Ovary (tissue), 3 donors: ENCODE measurements at regions not wholly inside any gene's neighbourhood (a gene's known extent, or its start where the extent isn't known, plus 50 kb on each side); places are given as distances from the start of the nearest gene placed in this dataset.

Experiments used
- EP300 ChIP-seq: sonication (generic); formaldehyde crosslinking; IDR thresholded peaks from one replicate; pipeline ENCODE4 v1.6.1; 2017; ENCODE audit warnings: antibody characterized with exemption
- POLR2A ChIP-seq: fragments of 450-650 bp; IDR thresholded peaks from one replicate; pipeline ENCODE4 v1.6.1; 2017; ENCODE audit warnings: antibody characterized with exemption, mild to moderate bottlenecking, moderate library complexity
- TF ChIP-seq, protein P1 (sequence below), 3 donors: fragments of 450-650 bp in 2 of 3; fragments of 200-600 bp in 1 of 3; IDR thresholded peaks; one replicate each; pipeline versions ENCODE4 v1.5.1 to v1.8.0; 2016 to 2022; ENCODE audit warnings: antibody characterized with exemption in 3 of 3, mild to moderate bottlenecking in 1 of 3
- donor health status: DM: no; HTN: no; CAD: no.

DNA sequence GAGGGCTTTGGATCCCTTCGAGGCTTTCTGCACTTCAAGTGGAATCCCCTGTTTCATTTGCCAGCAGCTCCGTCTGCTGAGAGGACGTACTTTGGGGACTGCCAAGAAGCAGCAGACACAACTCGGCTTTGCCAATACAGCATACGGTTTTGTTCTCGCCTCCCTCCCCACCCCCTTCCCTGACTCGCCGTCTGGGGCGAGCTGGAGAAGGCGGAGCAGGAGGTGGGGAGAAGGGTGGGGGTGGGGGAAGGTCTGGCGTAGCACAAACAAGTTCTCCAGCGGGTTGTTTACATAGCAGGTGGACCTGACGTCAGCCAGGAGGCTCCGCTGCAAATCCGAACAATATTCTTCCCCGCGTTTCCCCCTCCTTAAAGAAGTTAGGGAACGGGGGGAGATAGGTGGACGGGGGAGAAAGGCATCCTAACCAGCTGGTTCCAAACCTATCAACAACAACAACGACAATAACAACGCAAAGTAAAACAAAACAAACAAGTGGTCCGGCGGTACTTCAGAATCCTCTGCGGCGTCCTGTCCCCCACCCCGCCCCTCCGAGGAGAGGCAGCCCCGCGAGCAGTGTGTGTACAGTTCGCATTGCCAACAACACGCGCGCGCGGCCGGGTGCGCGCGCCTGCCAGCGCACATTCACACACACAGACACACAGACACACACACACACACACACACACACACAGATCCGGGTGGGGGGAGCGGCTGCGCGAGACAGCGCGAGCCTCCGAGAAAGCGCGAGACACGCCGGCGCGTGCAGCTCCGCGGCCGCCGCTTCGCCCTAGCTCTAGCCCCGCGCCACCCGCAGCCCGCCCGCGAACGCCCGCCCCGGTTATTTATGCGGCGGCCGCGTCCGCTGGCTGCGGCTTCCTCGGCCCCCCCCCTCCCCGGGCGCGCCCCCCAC lies 167.0 kb upstream of the PPP1R3A start:
- TF ChIP-seq, protein P1, sequence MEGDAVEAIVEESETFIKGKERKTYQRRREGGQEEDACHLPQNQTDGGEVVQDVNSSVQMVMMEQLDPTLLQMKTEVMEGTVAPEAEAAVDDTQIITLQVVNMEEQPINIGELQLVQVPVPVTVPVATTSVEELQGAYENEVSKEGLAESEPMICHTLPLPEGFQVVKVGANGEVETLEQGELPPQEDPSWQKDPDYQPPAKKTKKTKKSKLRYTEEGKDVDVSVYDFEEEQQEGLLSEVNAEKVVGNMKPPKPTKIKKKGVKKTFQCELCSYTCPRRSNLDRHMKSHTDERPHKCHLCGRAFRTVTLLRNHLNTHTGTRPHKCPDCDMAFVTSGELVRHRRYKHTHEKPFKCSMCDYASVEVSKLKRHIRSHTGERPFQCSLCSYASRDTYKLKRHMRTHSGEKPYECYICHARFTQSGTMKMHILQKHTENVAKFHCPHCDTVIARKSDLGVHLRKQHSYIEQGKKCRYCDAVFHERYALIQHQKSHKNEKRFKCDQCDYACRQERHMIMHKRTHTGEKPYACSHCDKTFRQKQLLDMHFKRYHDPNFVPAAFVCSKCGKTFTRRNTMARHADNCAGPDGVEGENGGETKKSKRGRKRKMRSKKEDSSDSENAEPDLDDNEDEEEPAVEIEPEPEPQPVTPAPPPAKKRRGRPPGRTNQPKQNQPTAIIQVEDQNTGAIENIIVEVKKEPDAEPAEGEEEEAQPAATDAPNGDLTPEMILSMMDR (IDR thresholded peaks at IDR 0.05), result no peak
- TF ChIP-seq POLR2A (peak; percentile 60), EP300 (no peak)
